HG02571 (cell line): ENCODE measurements at regions not wholly inside any gene's neighbourhood (a gene's known extent, or its start where the extent isn't known, plus 50 kb on each side); places are given as distances from the start of the nearest gene placed in this dataset.
A peak's percentile ranks its signal among the peaks of the same experiment; 100 is the strongest.
"Not testable (repeated sequence)": the region's sequence is repeated elsewhere in the genome, so short reads cannot be mapped to it uniquely, and the experiment has no call there.

Experiments used
- ATAC-seq: cut with Tn5 transposase; IDR thresholded peaks from one replicate; pipeline ENCODE4 v1.9.1; 2021; ENCODE audit warnings: mild to moderate bottlenecking, moderate library complexity; ENCODE audit not compliant: unreplicated experiment

- no peak for ATAC-seq
Measured at GRCh38 chr4:111919639-111920038, 225.6 kb upstream of the FAM241A start.

- no peak for ATAC-seq
Measured at GRCh38 chr4:111921714-111922113, 223.5 kb upstream of the FAM241A start.

GRCh38 chr4:111923786-111924185 is 221.5 kb upstream of the FAM241A start:
- no peak for ATAC-seq

- ATAC-seq, result no peak
Measured at GRCh38 chr4:111924696-111925095, 220.6 kb upstream of the FAM241A start.

- ATAC-seq, result peak; percentile 99
Measured at GRCh38 chr4:111930659-111931058, 214.6 kb upstream of the FAM241A start.

GRCh38 chr4:111933703-111934102 is 211.6 kb upstream of the FAM241A start:
- ATAC-seq, result no peak

- no peak for ATAC-seq
Measured at GRCh38 chr4:111934314-111934713, 210.9 kb upstream of the FAM241A start.

GRCh38 chr4:111937368-111937767 is 207.9 kb upstream of the FAM241A start:
- ATAC-seq, result peak; percentile 84

- ATAC-seq, result no peak
Measured at GRCh38 chr4:111941957-111942356, 203.3 kb upstream of the FAM241A start.

GRCh38 chr4:111943796-111944203 is 201.5 kb upstream of the FAM241A start:
- ATAC-seq, result peak; percentile 91

GRCh38 chr4:111945014-111945413 is 200.2 kb upstream of the FAM241A start:
- ATAC-seq, result no peak

- ATAC-seq, result no peak
Measured at GRCh38 chr4:111946800-111947199, 198.5 kb upstream of the FAM241A start.

GRCh38 chr4:111952688-111953087 is 192.6 kb upstream of the FAM241A start:
- ATAC-seq, result no peak

GRCh38 chr4:111954550-111954949 is 190.7 kb upstream of the FAM241A start:
- no peak for ATAC-seq

GRCh38 chr4:111955001-111955400 is 190.3 kb upstream of the FAM241A start:
- ATAC-seq, result no peak

- no peak for ATAC-seq
Measured at GRCh38 chr4:111957116-111957515, 188.1 kb upstream of the FAM241A start.

GRCh38 chr4:111957997-111958396 is 187.3 kb upstream of the FAM241A start:
- no peak for ATAC-seq

- ATAC-seq, result peak; percentile 31
Measured at GRCh38 chr4:111959222-111959621, 186.0 kb upstream of the FAM241A start.

GRCh38 chr4:111960241-111960667 is 185.0 kb upstream of the FAM241A start:
- ATAC-seq, result peak; percentile 89

GRCh38 chr4:111961026-111961425 is 184.2 kb upstream of the FAM241A start:
- ATAC-seq, result not testable (repeated sequence)

- no peak for ATAC-seq
Measured at GRCh38 chr4:111961809-111962208, 183.4 kb upstream of the FAM241A start.

GRCh38 chr4:111963158-111963700 is 182.0 kb upstream of the FAM241A start:
- ATAC-seq, result no peak

- no peak for ATAC-seq
Measured at GRCh38 chr4:111977419-111977965, 167.8 kb upstream of the FAM241A start.
